H9 (cell line): ENCODE measurements at regions not wholly inside any gene's neighbourhood (a gene's known extent, or its start where the extent isn't known, plus 50 kb on each side); places are given as distances from the start of the nearest gene placed in this dataset.

Experiments used
- DNase-seq: peaks from one replicate; pipeline ENCODE4 v3.0.0-alpha.2; 2017
- H2AFZ ChIP-seq: one replicate; pipeline ENCODE4 v1.6.1; 2013; ENCODE audit warnings: mild to moderate bottlenecking, low read length, control low read depth, moderate library complexity
- H2AK5ac ChIP-seq: 2 replicates; pipeline ENCODE4 v1.6.1; 2013; ENCODE audit warnings: low read length, control low read depth, mixed read lengths; ENCODE audit not compliant: insufficient read length
- H2BK120ac ChIP-seq: one replicate; pipeline ENCODE4 v1.6.1; 2013; ENCODE audit warnings: low read depth, mild to moderate bottlenecking, low read length, control low read depth, inconsistent platforms; ENCODE audit not compliant: poor library complexity, severe bottlenecking
- H2BK12ac ChIP-seq: 2 replicates; pipeline ENCODE4 v1.6.1; 2013; ENCODE audit warnings: low read length, control low read depth, mixed read lengths, low read depth; ENCODE audit not compliant: insufficient read length
- H2BK15ac ChIP-seq: 2 replicates; pipeline ENCODE4 v1.6.1; 2013; ENCODE audit warnings: low read depth, low read length, control low read depth
- H2BK20ac ChIP-seq: one replicate; pipeline ENCODE4 v1.6.1; 2013; ENCODE audit warnings: low read depth, mild to moderate bottlenecking, low read length, control low read depth, inconsistent platforms; ENCODE audit not compliant: poor library complexity, severe bottlenecking
- H2BK5ac ChIP-seq: 2 replicates; pipeline ENCODE4 v1.6.1; 2013; ENCODE audit warnings: low read length, control low read depth, mixed read lengths; ENCODE audit not compliant: insufficient read length
- H3K14ac ChIP-seq: 2 replicates; pipeline ENCODE4 v1.6.1; 2013; ENCODE audit warnings: low read length, control low read depth; ENCODE audit not compliant: insufficient read depth
- H3K18ac ChIP-seq: 2 replicates; pipeline ENCODE4 v1.6.1; 2013; ENCODE audit warnings: low read depth, mild to moderate bottlenecking, mixed read lengths, low read length, control low read depth; ENCODE audit not compliant: insufficient read length
- H3K23ac ChIP-seq: 2 replicates; pipeline ENCODE4 v1.6.1; 2013; ENCODE audit warnings: low read length, control low read depth, mixed read lengths, low read depth; ENCODE audit not compliant: insufficient read length
- H3K23me2 ChIP-seq: 2 replicates; pipeline ENCODE4 v1.6.1; 2013; ENCODE audit warnings: low read depth, mild to moderate bottlenecking, mixed read lengths, low read length, control low read depth; ENCODE audit not compliant: insufficient read length, poor library complexity, severe bottlenecking
- H3K27ac ChIP-seq: 2 replicates; pipeline ENCODE4 v1.5.1; 2013; ENCODE audit warnings: low read length, control low read depth, mixed read lengths, low read depth; ENCODE audit not compliant: insufficient read length
- H3K27me3 ChIP-seq: 2 replicates; pipeline ENCODE4 v1.6.1; 2013; ENCODE audit warnings: low read length, control low read depth, inconsistent platforms; ENCODE audit not compliant: insufficient read depth
- H3K4ac ChIP-seq: 2 replicates; pipeline ENCODE4 v1.6.1; 2013; ENCODE audit warnings: low read depth, mild to moderate bottlenecking, control low read depth, inconsistent platforms, low read length, moderate library complexity
- H3K4me1 ChIP-seq: 2 replicates; pipeline ENCODE4 v1.6.1; 2013; ENCODE audit warnings: low read length, control low read depth, inconsistent platforms; ENCODE audit not compliant: insufficient read depth
- H3K4me2 ChIP-seq: 2 replicates; pipeline ENCODE4 v1.6.1; 2013; ENCODE audit warnings: low read length, control low read depth, mixed read lengths; ENCODE audit not compliant: insufficient read length, insufficient read depth
- H3K56ac ChIP-seq: 2 replicates; pipeline ENCODE4 v1.6.1; 2013; ENCODE audit warnings: low read depth, mild to moderate bottlenecking, mixed read lengths, low read length, control low read depth; ENCODE audit not compliant: insufficient read length
- H3K79me1 ChIP-seq: 2 replicates; pipeline ENCODE4 v1.6.1; 2013; ENCODE audit warnings: low read depth, mild to moderate bottlenecking, moderate library complexity, low read length, control low read depth, inconsistent platforms; ENCODE audit not compliant: insufficient read depth, poor library complexity, severe bottlenecking
- H3K79me2 ChIP-seq: 2 replicates; pipeline ENCODE4 v1.6.1; 2013; ENCODE audit warnings: low read length, control low read depth, inconsistent platforms; ENCODE audit not compliant: insufficient read depth
- H3K9ac ChIP-seq: 2 replicates; pipeline ENCODE4 v1.6.1; 2013; ENCODE audit warnings: low read length, control low read depth, mixed read lengths; ENCODE audit not compliant: insufficient read length; ENCODE audit errors: extremely low read depth
- H3K9me3 ChIP-seq: one replicate; pipeline ENCODE4 v1.6.1; 2013; ENCODE audit warnings: low read depth, low read length, inconsistent platforms; ENCODE audit not compliant: control insufficient read depth
- H3T11ph ChIP-seq: one replicate; pipeline ENCODE4 v1.6.1; 2013; ENCODE audit warnings: mild to moderate bottlenecking, low read length, control low read depth, inconsistent platforms
- H4K20me1 ChIP-seq: one replicate; pipeline ENCODE4 v1.6.1; 2013; ENCODE audit not compliant: control insufficient read depth, insufficient read length, insufficient read depth
- H4K5ac ChIP-seq: 2 replicates; pipeline ENCODE4 v1.6.1; 2013; ENCODE audit warnings: low read depth, mild to moderate bottlenecking, mixed read lengths, low read length, control low read depth; ENCODE audit not compliant: insufficient read length
- H4K8ac ChIP-seq: replicated peaks from 2 replicates; pipeline ENCODE4 v1.6.1; 2013; ENCODE audit warnings: low read length, control low read depth, mixed read lengths, low read depth; ENCODE audit not compliant: insufficient read length
- H4K91ac ChIP-seq: 2 replicates; pipeline ENCODE4 v1.6.1; 2013; ENCODE audit warnings: low read depth, mild to moderate bottlenecking, moderate library complexity, mixed read lengths, low read length, control low read depth; ENCODE audit not compliant: insufficient read length
- H3K27ac Mint-ChIP-seq, 3 experiments: 2 replicates in 2 of 3; 3 replicates in 1 of 3; pipeline ENCODE4 v1.8.0; 2020 to 2021; ENCODE audit warnings: mixed read lengths in 3 of 3, mild to moderate bottlenecking in 1 of 3, moderate library complexity in 1 of 3
- H3K27me3 Mint-ChIP-seq: 2 replicates; pipeline ENCODE4 v1.8.0; 2021; ENCODE audit warnings: low read depth, mild to moderate bottlenecking, moderate library complexity, mixed read lengths
- H3K36me3 Mint-ChIP-seq, 3 experiments: 2 replicates in 2 of 3; 3 replicates in 1 of 3; pipeline ENCODE4 v1.8.0; 2020 to 2021; ENCODE audit warnings: low read depth in 3 of 3, mixed read lengths in 3 of 3; ENCODE audit not compliant: insufficient read depth in 1 of 3
- H3K4me1 Mint-ChIP-seq, 2 experiments: 2 replicates each; pipeline ENCODE4 v1.8.0; 2020; ENCODE audit warnings: mixed read lengths in 2 of 2
- H3K4me3 Mint-ChIP-seq, 2 experiments: 2 replicates in 1 of 2; 3 replicates in 1 of 2; pipeline ENCODE4 v1.8.0; 2020 to 2021; ENCODE audit warnings: mild to moderate bottlenecking in 2 of 2, mixed read lengths in 2 of 2, moderate library complexity in 1 of 2
- H3K9me3 Mint-ChIP-seq, 2 experiments: 2 replicates in 1 of 2; 3 replicates in 1 of 2; pipeline ENCODE4 v1.8.0; 2020; ENCODE audit warnings: mild to moderate bottlenecking in 2 of 2, mixed read lengths in 2 of 2, moderate library complexity in 1 of 2
- CTCF ChIP-seq: fragments of 200-600 bp; sonication (generic); conservative IDR thresholded peaks from 3 replicates; pipeline ENCODE4 v1.8.0; 2021; ENCODE audit warnings: antibody characterized with exemption, mild to moderate bottlenecking
- WGBS: extraction: QIAGEN DNeasy Blood & Tissue Kit; methylation state at CpG from one replicate; pipeline ENCODE4 v1.1.7; 2013; ENCODE audit warnings: missing lambda C conversion rate, low lambda C conversion rate, mixed read lengths; ENCODE audit not compliant: insufficient read length; ENCODE audit errors: extremely low coverage; 5-methylcytosine and 5-hydroxymethylcytosine counted together

- no peaks in the 10 kb centered on the region for H3K4me1 ChIP-seq
These were observed 265.4 kb upstream of the DCAF8L1 start for GRCh38 chrX:28246675-28247074.

More at GRCh38 chrX:28246675-28247074, 265.4 kb upstream of the DCAF8L1 start:
- Histone ChIP-seq H2AK5ac (no peak overlapping the region), H3K79me1 (no peaks in the 10 kb centered on the region), H3K27ac (no peak overlapping the region), H2BK5ac (no peak overlapping the region), H3K14ac (no peak overlapping the region), H2BK120ac (no peak overlapping the region), H3K4me2 (no peak overlapping the region), H3T11ph (no peak overlapping the region), H3K9ac (no peak overlapping the region), H4K20me1 (no peaks in the 10 kb centered on the region), H3K4ac (no peak overlapping the region), H2AFZ (no peak overlapping the region), H2BK12ac (no peak overlapping the region), H3K9me3 (no peaks in the 10 kb centered on the region), H3K56ac (no peak overlapping the region), H4K91ac (no peak overlapping the region), H2BK20ac (no peak overlapping the region), H2BK15ac (no peak overlapping the region), H3K18ac (no peak overlapping the region), H3K23me2 (no peaks in the 10 kb centered on the region), H3K79me2 (no peaks in the 10 kb centered on the region; the same call in 1 of the 2 replicates), H4K8ac (no peak overlapping the region), H4K5ac (no peak overlapping the region), H3K27me3 (no peaks in the 10 kb centered on the region), H3K23ac (no peak overlapping the region)
- WGBS, result no CpG with 5 or more reads among the region's 7 CpGs
- Mint-ChIP-seq H3K27me3 (no peaks in the 10 kb centered on the region), H3K9me3 (peaks cover 3 to 37% of the 10 kb centered on the region in 2 experiments; a peak in 4 of 5 replicates), H3K4me1 (peaks cover 3 to 5% of the 10 kb centered on the region in 2 experiments), H3K27ac (no peak overlapping the region), H3K36me3 (no peaks in the 10 kb centered on the region), H3K4me3 (no peak overlapping the region)
- no peak for DNase-seq
- TF ChIP-seq CTCF, result no peak
